ENCODE measurements at regions not wholly inside any gene's neighbourhood (a gene's known extent, or its start where the extent isn't known, plus 50 kb on each side); places are given as distances from the start of the nearest gene placed in this dataset.
"Not testable (repeated sequence)": the region's sequence is repeated elsewhere in the genome, so short reads cannot be mapped to it uniquely, and the experiment has no call there.

- no peak for DNase-seq
These were observed 145.6 kb downstream of the HSD17B3 start for GRCh38 chr9:96156171-96156974.

GRCh38 chr9:96154081-96154480 is 147.9 kb downstream of the HSD17B3 start:
- DNase-seq = no peak

GRCh38 chr9:96152550-96152949 is 149.4 kb downstream of the HSD17B3 start:
- DNase-seq = no peak

- no peak for DNase-seq
These were observed 151.4 kb downstream of the HSD17B3 start for GRCh38 chr9:96150324-96151227.

- DNase-seq = no peak
These were observed 152.3 kb downstream of the HSD17B3 start for GRCh38 chr9:96149533-96150280.

GRCh38 chr9:96148634-96149532 is 153.1 kb downstream of the HSD17B3 start:
- no peak for DNase-seq

- not testable (repeated sequence) for DNase-seq
These were observed 154.9 kb downstream of the HSD17B3 start for GRCh38 chr9:96147029-96147428.

GRCh38 chr9:96141666-96142065 is 160.3 kb downstream of the HSD17B3 start:
- DNase-seq = no peak

GRCh38 chr9:96141128-96141474 is 160.9 kb downstream of the HSD17B3 start:
- DNase-seq = no peak

GRCh38 chr9:96140296-96141127 is 161.5 kb downstream of the HSD17B3 start:
- DNase-seq = peak; percentile 13

GRCh38 chr9:96139592-96140295 is 162.2 kb downstream of the HSD17B3 start:
- no peak for DNase-seq

- DNase-seq = no peak
These were observed 163.4 kb downstream of the HSD17B3 start for GRCh38 chr9:96138616-96139015.

- no peak for DNase-seq
These were observed 164.1 kb downstream of the HSD17B3 start for GRCh38 chr9:96137671-96138429.

GRCh38 chr9:96136992-96137670 is 164.8 kb downstream of the HSD17B3 start:
- no peak for DNase-seq

GRCh38 chr9:96135753-96136290 is 166.2 kb downstream of the HSD17B3 start:
- no peak for DNase-seq

GRCh38 chr9:96135076-96135752 is 166.8 kb downstream of the HSD17B3 start:
- DNase-seq = no peak

- DNase-seq = no peak
These were observed 168.5 kb downstream of the HSD17B3 start for GRCh38 chr9:96133321-96134021.

- no peak for DNase-seq
These were observed 170.2 kb downstream of the HSD17B3 start for GRCh38 chr9:96131825-96132224.

Data from DMS53 (cell line).